HG02678 (cell line): ENCODE measurements at regions not wholly inside any gene's neighbourhood (a gene's known extent, or its start where the extent isn't known, plus 50 kb on each side); places are given as distances from the start of the nearest gene placed in this dataset.
"Not testable (repeated sequence)": the region's sequence is repeated elsewhere in the genome, so short reads cannot be mapped to it uniquely, and the experiment has no call there.

Source experiments
- ATAC-seq: cut with Tn5 transposase; IDR thresholded peaks from one replicate; pipeline ENCODE4 v1.9.1; 2021; ENCODE audit warnings: mild to moderate bottlenecking, moderate library complexity; ENCODE audit not compliant: unreplicated experiment

- no peak for ATAC-seq
These were observed 378.4 kb downstream of the DDX10 start for GRCh38 chr11:109043315-109043714.

- ATAC-seq: no peak
These were observed 375.6 kb upstream of the C11orf87 start for GRCh38 chr11:109046284-109046992.

- no peak for ATAC-seq
These were observed 373.9 kb upstream of the C11orf87 start for GRCh38 chr11:109048098-109048497.

- no peak for ATAC-seq
These were observed 370.8 kb upstream of the C11orf87 start for GRCh38 chr11:109051200-109051599.

GRCh38 chr11:109059402-109059801 is 362.6 kb upstream of the C11orf87 start:
- ATAC-seq: no peak

- no peak for ATAC-seq
These were observed 360.6 kb upstream of the C11orf87 start for GRCh38 chr11:109061394-109061793.

- ATAC-seq: no peak
These were observed 359.5 kb upstream of the C11orf87 start for GRCh38 chr11:109062445-109062844.

GRCh38 chr11:109062871-109063270 is 359.1 kb upstream of the C11orf87 start:
- no peak for ATAC-seq

GRCh38 chr11:109064618-109065311 is 357.2 kb upstream of the C11orf87 start:
- ATAC-seq: not testable (repeated sequence)

- ATAC-seq: no peak
These were observed 350.7 kb upstream of the C11orf87 start for GRCh38 chr11:109071262-109071661.

- ATAC-seq: no peak
These were observed 350.1 kb upstream of the C11orf87 start for GRCh38 chr11:109071712-109072524.

GRCh38 chr11:109073032-109073822 is 348.8 kb upstream of the C11orf87 start:
- no peak for ATAC-seq

- ATAC-seq: no peak
These were observed 346.0 kb upstream of the C11orf87 start for GRCh38 chr11:109075976-109076375.

GRCh38 chr11:109076870-109077269 is 345.1 kb upstream of the C11orf87 start:
- ATAC-seq: no peak

- no peak for ATAC-seq
These were observed 344.6 kb upstream of the C11orf87 start for GRCh38 chr11:109077291-109077920.

- no peak for ATAC-seq
These were observed 336.1 kb upstream of the C11orf87 start for GRCh38 chr11:109085708-109086373.

GRCh38 chr11:109086931-109087330 is 335.1 kb upstream of the C11orf87 start:
- ATAC-seq: no peak

- ATAC-seq: no peak
These were observed 333.9 kb upstream of the C11orf87 start for GRCh38 chr11:109088086-109088485.

GRCh38 chr11:109089144-109089543 is 332.8 kb upstream of the C11orf87 start:
- ATAC-seq: no peak

- ATAC-seq: no peak
These were observed 328.6 kb upstream of the C11orf87 start for GRCh38 chr11:109093354-109093753.
